22Rv1 (cell line): ENCODE measurements at regions not wholly inside any gene's neighbourhood (a gene's known extent, or its start where the extent isn't known, plus 50 kb on each side); places are given as distances from the start of the nearest gene placed in this dataset.

ENCODE experiments used
- CTCF ChIP-seq: fragments of 450-650 bp; IDR thresholded peaks from 2 replicates; pipeline ENCODE4 v1.5.1; 2017; ENCODE audit warnings: mild to moderate bottlenecking
- ZFX ChIP-seq: fragments of 450-650 bp; IDR thresholded peaks from 2 replicates; pipeline ENCODE4 v1.6.1; 2017; ENCODE audit warnings: antibody characterized with exemption, borderline replicate concordance

- TF ChIP-seq CTCF (no peak), ZFX (no peak)
These were observed 173.2 kb upstream of the GRIP1 start for GRCh38 chr12:66852091-66852490.
